ENCODE measurements at regions not wholly inside any gene's neighbourhood (a gene's known extent, or its start where the extent isn't known, plus 50 kb on each side); places are given as distances from the start of the nearest gene placed in this dataset.

GRCh38 chr4:79201971-79202370, 123.9 kb downstream of the NAA11 start:
- ChIA-PET CTCF (no interaction called here), POLR2A (ENCODE audit: unreplicated experiment) (no interaction called here)
- intact Hi-C loops (cut with micrococcal nuclease): no loop called here
- H3K9me2 ChIP-seq (replicated peaks; ENCODE audit: low read length): no peaks in the 10 kb centered on the region
- H3K79me2 ChIP-seq (ENCODE audit: low read length): no peaks in the 10 kb centered on the region
- H3K27me3 ChIP-seq (ENCODE audit: low read length): no peaks in the 10 kb centered on the region
- H3K4me3 ChIP-seq (ENCODE audit: low read length): no peak overlapping the region
- H2AFZ ChIP-seq (ENCODE audit: low read length): no peak overlapping the region
- H3K9me3 ChIP-seq (ENCODE audit: low read length): no peaks in the 10 kb centered on the region
- no TSS peak for BruUV-seq (replicated peaks)
- H3K9ac ChIP-seq (ENCODE audit: low read length): no peak overlapping the region
- H3K27ac ChIP-seq (ENCODE audit: low read length): no peak overlapping the region
- ATAC-seq (no peak), DNase-seq (no peak)
- H3K4me1 ChIP-seq (ENCODE audit: insufficient read depth, low read length): no peaks in the 10 kb centered on the region
- no peak overlapping the region for H3K4me2 ChIP-seq (ENCODE audit: low read length)
- no peaks in the 10 kb centered on the region for H4K20me1 ChIP-seq (ENCODE audit: low read length)
- no peak for TF ChIP-seq EZH2phosphoT487 (IDR thresholded peaks at IDR 0.05; ENCODE audit: borderline replicate concordance, low read length)
- no peak for TF ChIP-seq CTCF (conservative IDR thresholded peaks at IDR 0.05; ENCODE audit: low read depth, low read length)
- no peak for TF ChIP-seq EZH2 (IDR thresholded peaks at IDR 0.05; ENCODE audit: low read length, unreplicated experiment)
- H3F3A ChIP-seq (ENCODE audit: low read length, unreplicated experiment): no peaks in the 10 kb centered on the region
- no peaks in the 10 kb centered on the region for H3K36me3 ChIP-seq (ENCODE audit: low read depth, low read length)

GRCh38 chr4:79199743-79200142, 126.1 kb downstream of the NAA11 start:
- CTCF ChIA-PET: no interaction called here

More at GRCh38 chr4:79199743-79200142, 126.1 kb downstream of the NAA11 start:
- no peaks in the 10 kb centered on the region for H4K20me1 ChIP-seq (ENCODE audit: low read length)
- intact Hi-C loops (cut with micrococcal nuclease): no loop called here
- no peak overlapping the region for H3K4me3 ChIP-seq (ENCODE audit: low read length)
- H3K4me2 ChIP-seq (ENCODE audit: low read length): no peak overlapping the region
- H3K4me1 ChIP-seq (ENCODE audit: insufficient read depth, low read length): no peaks in the 10 kb centered on the region
- H3F3A ChIP-seq (ENCODE audit: low read length, unreplicated experiment): no peaks in the 10 kb centered on the region
- BruUV-seq (replicated peaks): no TSS peak
- H3K9ac ChIP-seq (ENCODE audit: low read length): no peak overlapping the region
- H3K36me3 ChIP-seq (ENCODE audit: low read depth, low read length): no peaks in the 10 kb centered on the region
- ATAC-seq (no peak), DNase-seq (no peak)
- H3K9me3 ChIP-seq (ENCODE audit: low read length): no peaks in the 10 kb centered on the region
- H3K79me2 ChIP-seq (ENCODE audit: low read length): no peaks in the 10 kb centered on the region
- POLR2A ChIA-PET (ENCODE audit: unreplicated experiment): no interaction called here
- H2AFZ ChIP-seq (ENCODE audit: low read length): no peak overlapping the region
- TF ChIP-seq CTCF (conservative IDR thresholded peaks at IDR 0.05; ENCODE audit: low read depth, low read length) (no peak), EZH2phosphoT487 (IDR thresholded peaks at IDR 0.05; ENCODE audit: borderline replicate concordance, low read length) (no peak)
- H3K9me2 ChIP-seq (replicated peaks; ENCODE audit: low read length): no peaks in the 10 kb centered on the region
- no peak overlapping the region for H3K27ac ChIP-seq (ENCODE audit: low read length)
- no peaks in the 10 kb centered on the region for H3K27me3 ChIP-seq (ENCODE audit: low read length)

All from PC-3 (cell line).